Nephron (organoid): ENCODE measurements at regions not wholly inside any gene's neighbourhood (a gene's known extent, or its start where the extent isn't known, plus 50 kb on each side); places are given as distances from the start of the nearest gene placed in this dataset.
"Not testable (repeated sequence)": the region's sequence is repeated elsewhere in the genome, so short reads cannot be mapped to it uniquely, and the experiment has no call there.

Experiments
- H3K27ac Mint-ChIP-seq, 3 experiments: 2 replicates each; pipeline ENCODE4 v1.8.0; 2020; ENCODE audit warnings: mixed read lengths in 3 of 3, mild to moderate bottlenecking in 2 of 3, moderate library complexity in 1 of 3
- H3K27me3 Mint-ChIP-seq: 2 replicates; pipeline ENCODE4 v1.8.0; 2021; ENCODE audit warnings: low read depth, mild to moderate bottlenecking, moderate library complexity, mixed read lengths
- H3K36me3 Mint-ChIP-seq: 2 replicates; pipeline ENCODE4 v1.8.0; 2020; ENCODE audit warnings: low read depth, mixed read lengths
- H3K4me1 Mint-ChIP-seq: 2 replicates; pipeline ENCODE4 v1.8.0; 2020; ENCODE audit warnings: mixed read lengths
- H3K4me3 Mint-ChIP-seq, 3 experiments: 2 replicates each; pipeline ENCODE4 v1.8.0; 2020; ENCODE audit warnings: mild to moderate bottlenecking in 3 of 3, mixed read lengths in 3 of 3, moderate library complexity in 2 of 3
- H3K9me3 Mint-ChIP-seq: 2 replicates; pipeline ENCODE4 v1.8.0; 2020; ENCODE audit warnings: mixed read lengths

GRCh38 chr15:101961765-101962164, 149.8 kb downstream of the OR4F15 start:
- H3K36me3 Mint-ChIP-seq, H3K27me3 Mint-ChIP-seq, H3K27ac Mint-ChIP-seq, H3K9me3 Mint-ChIP-seq, H3K4me1 Mint-ChIP-seq, H3K4me3 Mint-ChIP-seq: not testable (repeated sequence)

GRCh38 chr15:101963687-101964086, 151.7 kb downstream of the OR4F15 start:
- not testable (repeated sequence) for H3K27ac Mint-ChIP-seq, H3K27me3 Mint-ChIP-seq, H3K4me1 Mint-ChIP-seq, H3K36me3 Mint-ChIP-seq, H3K4me3 Mint-ChIP-seq, H3K9me3 Mint-ChIP-seq

GRCh38 chr15:101965353-101965752, 153.4 kb downstream of the OR4F15 start:
- not testable (repeated sequence) for H3K9me3 Mint-ChIP-seq, H3K4me3 Mint-ChIP-seq, H3K4me1 Mint-ChIP-seq

GRCh38 chr15:101965860-101966259, 153.9 kb downstream of the OR4F15 start:
- H3K36me3 Mint-ChIP-seq, H3K4me3 Mint-ChIP-seq, H3K27me3 Mint-ChIP-seq, H3K4me1 Mint-ChIP-seq, H3K9me3 Mint-ChIP-seq: not testable (repeated sequence)
- peak overlapping the region in 1 of 3 experiments; percentile 51 for H3K27ac Mint-ChIP-seq

More at GRCh38 chr15:101965353-101965752, 153.4 kb downstream of the OR4F15 start:
- H3K36me3 Mint-ChIP-seq, H3K27me3 Mint-ChIP-seq: not testable (repeated sequence)
- H3K27ac Mint-ChIP-seq: peak overlapping the region in 1 of 3 experiments; percentile 37

GRCh38 chr15:101967364-101967763, 155.4 kb downstream of the OR4F15 start:
- H3K4me3 Mint-ChIP-seq, H3K9me3 Mint-ChIP-seq, H3K36me3 Mint-ChIP-seq, H3K27ac Mint-ChIP-seq, H3K27me3 Mint-ChIP-seq, H3K4me1 Mint-ChIP-seq: not testable (repeated sequence)

- H3K4me3 Mint-ChIP-seq, H3K27me3 Mint-ChIP-seq, H3K36me3 Mint-ChIP-seq, H3K9me3 Mint-ChIP-seq, H3K4me1 Mint-ChIP-seq, H3K27ac Mint-ChIP-seq: not testable (repeated sequence)
Measured at GRCh38 chr15:101970605-101971004, 158.6 kb downstream of the OR4F15 start.

GRCh38 chr15:101977281-101977680, 165.3 kb downstream of the OR4F15 start:
- not testable (repeated sequence) for H3K4me1 Mint-ChIP-seq, H3K27ac Mint-ChIP-seq, H3K27me3 Mint-ChIP-seq, H3K4me3 Mint-ChIP-seq, H3K9me3 Mint-ChIP-seq, H3K36me3 Mint-ChIP-seq

- not testable (repeated sequence) for H3K4me1 Mint-ChIP-seq, H3K36me3 Mint-ChIP-seq, H3K4me3 Mint-ChIP-seq, H3K27me3 Mint-ChIP-seq, H3K27ac Mint-ChIP-seq, H3K9me3 Mint-ChIP-seq
Measured at GRCh38 chr15:101980206-101980910, 168.4 kb downstream of the OR4F15 start.
